HG03097 (cell line): ENCODE measurements at regions not wholly inside any gene's neighbourhood (a gene's known extent, or its start where the extent isn't known, plus 50 kb on each side); places are given as distances from the start of the nearest gene placed in this dataset.

ENCODE experiments used
- ATAC-seq: cut with Tn5 transposase; IDR thresholded peaks from one replicate; pipeline ENCODE4 v1.9.1; 2021; ENCODE audit not compliant: unreplicated experiment, low FRiP score

GRCh38 chr5:54659700-54660131 is 142.2 kb downstream of the SNX18 start:
- no peak for ATAC-seq

DNA sequence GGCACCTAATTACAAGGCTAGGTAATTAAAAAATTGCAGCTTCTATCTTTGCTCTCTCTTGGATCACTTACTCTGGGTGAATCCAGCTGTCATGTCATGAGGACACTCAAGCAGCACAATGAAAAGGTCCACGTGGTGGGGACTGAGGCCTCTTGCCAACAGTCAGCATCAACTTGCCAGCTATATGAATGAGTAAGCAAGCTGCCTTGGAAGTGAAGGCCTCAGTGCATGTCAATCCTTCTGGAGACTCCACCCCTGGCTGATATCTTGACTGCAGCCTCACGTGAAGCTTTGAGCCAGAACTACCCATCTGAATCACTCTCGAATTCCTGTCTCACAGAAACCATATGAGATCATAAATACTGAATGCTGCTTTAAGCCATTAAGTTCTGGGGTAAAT is 140.5 kb downstream of the SNX18 start:
- no peak for ATAC-seq

DNA sequence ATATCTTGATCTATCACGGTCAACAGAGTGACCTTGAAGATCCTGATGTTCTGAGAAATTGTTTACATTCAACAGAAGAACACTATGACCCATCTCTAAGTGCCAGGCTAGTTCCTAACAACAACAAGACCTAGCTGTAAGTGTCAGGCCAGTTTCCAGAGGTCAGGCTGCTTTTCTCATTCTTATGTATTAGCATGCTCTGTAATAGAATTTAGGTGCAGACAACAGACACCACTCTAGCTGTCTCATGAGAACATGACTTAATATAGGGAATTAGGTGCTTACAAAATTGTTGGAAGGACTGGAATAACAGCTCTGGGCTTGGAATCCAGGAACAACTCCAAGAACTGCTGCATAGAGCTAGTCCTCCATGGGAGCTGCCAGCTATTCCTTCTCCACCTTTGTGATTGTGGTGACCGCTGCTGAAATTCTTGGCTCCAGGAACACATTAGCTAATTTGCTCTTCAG is 138.7 kb downstream of the SNX18 start:
- ATAC-seq = no peak

DNA sequence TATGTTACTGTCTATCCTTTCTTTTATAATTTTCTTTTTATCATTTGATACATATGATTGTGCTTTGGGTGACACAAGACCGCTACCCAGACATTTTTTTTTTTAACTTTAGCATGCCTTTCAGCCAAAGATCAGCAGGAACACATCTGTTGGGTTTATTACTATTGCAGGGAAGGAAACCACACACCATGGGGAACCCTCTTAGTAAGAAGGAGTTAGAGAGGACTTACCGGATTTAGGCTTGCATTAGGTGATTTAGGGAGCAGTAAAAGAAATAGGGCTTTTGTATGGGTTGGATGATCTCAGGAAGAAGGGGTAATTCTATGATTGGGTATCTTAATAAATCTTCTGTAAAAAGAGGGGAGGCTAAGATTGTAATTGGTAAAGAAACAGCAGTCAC is 138.2 kb downstream of the SNX18 start:
- ATAC-seq = no peak

DNA sequence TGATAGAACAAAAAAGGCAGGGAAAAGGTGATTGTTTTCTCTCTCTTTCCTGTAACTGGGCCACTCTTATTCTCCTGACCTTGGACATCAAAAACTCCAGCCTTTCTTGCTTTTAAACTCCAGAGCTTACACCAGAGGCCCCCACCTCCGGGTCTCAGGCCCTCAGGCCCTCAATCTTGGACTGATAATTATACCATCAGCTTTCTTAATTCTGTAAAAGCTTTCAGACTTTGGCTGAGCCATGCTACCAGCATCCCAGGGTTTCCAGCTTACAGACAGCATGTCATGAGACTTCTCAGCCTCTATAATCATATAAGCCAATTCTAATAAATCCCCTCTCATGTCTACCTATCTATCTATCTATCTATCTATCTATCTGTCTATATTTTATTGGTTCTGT is 137.7 kb downstream of the SNX18 start:
- no peak for ATAC-seq

DNA sequence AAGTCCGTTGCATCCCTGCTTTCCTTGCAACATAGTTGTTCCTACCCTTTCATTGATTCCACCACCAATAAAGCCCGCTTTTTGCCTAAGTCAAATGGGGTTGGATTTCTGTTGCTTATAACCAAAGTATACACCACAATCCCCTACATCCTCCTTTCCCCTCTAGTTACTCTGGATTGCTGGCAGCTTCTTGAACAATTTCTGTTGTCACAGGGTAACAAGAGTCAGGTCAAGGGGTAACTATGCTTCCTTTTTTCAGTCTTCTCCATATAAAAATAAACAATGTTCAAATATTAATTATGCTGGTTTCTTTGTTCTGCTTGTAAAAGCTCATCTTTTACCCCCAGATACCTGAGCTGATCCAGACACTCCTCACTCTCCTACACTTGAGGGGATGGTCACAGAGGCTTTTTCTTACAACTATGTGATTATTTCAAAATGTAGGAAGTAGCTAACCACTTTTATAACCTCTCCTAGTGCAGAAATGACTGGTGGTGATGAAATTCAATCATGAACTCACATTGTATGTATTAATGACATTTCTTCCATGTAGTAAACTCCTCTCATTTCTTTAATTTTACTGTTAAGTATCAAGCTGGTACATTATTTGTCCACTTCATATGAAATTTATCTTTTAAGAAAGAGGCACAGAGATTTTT is 136.5 kb downstream of the SNX18 start:
- no peak for ATAC-seq

DNA sequence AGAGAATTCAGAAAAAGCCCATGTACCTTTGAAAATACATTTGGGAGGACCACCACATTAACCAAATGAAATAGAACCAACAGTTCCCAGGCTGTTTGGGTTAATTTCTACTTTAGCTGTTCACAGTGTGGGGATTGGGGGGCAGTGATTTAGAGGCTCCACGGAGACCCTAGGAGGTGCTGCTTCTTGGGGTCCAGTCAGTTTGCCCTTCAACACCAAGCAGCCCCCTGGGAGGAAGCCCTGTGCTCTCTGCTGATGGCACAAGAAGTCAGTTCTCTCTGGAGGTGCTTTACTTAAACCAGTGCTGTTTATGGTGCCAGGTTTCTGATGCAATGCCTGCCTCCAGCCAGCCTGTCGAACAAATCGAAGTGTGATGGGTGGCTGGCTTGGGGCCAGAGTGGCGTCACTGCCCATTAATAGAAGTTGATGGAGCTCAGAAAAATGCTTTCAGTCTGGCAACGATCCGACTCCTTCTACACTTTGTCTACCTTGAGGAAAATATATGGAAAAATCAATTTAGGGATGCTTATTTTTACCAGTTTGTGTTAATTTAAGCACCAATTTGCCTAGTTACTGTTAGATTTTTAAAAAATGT is 134.0 kb downstream of the SNX18 start:
- no peak for ATAC-seq

DNA sequence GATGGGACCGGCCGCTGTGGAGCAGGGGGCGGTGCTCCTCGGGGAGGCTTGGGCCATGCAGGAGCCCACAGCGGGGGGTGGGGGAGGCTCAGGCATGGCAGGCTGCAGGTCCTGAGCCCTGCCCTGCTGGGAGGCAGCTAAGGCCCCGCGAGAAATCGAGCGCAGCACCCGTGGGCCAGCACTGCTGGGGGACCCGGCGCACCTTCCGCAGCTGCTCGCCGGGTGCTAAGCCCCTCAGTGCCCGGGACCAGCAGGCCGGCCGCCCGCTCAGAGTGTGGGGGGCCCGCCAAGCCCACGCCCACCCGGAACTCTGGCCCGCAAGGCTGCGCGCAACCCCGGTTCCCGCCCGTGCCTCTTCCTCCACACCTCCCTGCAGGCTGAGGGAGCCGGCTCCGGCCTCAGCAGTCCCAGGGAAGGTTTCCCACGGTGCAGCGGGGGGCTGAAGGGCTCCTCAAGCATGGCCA is 131.5 kb downstream of the SNX18 start:
- ATAC-seq = no peak

GRCh38 chr5:54646356-54647101 is 129.0 kb downstream of the SNX18 start:
- peak; percentile 92 for ATAC-seq

- no peak for ATAC-seq
These were observed 128.4 kb downstream of the SNX18 start for GRCh38 chr5:54645882-54646355.

- no peak for ATAC-seq
These were observed 126.7 kb downstream of the SNX18 start for GRCh38 chr5:54644226-54644625.

DNA sequence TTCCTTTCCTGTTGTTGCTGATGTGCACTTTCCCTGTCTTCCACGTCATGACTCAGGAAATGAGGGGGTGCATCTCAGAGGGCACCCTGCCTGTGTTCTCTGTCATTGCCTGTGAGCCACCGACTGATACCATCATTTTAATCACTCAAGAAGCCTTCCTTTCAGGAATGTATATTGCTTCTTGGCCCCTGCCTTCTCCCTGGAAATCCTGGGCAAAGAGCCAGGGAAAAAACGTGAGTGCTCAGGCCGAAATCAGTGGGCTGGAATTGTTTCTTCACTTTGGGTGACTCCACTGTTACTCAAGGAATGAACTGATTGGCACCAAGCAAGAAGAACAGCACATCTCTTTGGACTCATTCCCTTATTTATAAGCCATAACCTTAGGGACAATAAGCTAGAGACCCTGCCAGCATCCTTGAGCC is 126.1 kb downstream of the SNX18 start:
- ATAC-seq = no peak

DNA sequence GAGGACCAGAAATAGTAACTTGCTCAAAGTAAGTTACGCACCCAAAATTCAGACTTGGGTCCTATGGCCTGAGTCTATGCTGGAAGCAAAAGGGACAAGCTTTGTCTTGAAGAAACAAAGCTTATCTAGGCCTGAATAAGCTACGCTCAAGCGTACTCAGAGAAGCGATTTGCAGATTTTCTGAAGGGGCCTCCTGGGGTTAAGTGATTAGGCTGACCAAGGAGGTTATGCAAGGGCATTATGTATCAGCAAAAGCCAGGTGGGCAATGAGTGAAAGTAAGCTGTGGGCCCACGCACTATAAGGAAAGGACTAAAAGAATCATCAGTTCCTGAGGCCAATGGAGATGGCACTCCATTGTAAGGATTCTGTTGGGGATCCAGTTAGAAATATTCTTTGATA is 122.1 kb downstream of the SNX18 start:
- ATAC-seq = no peak

DNA sequence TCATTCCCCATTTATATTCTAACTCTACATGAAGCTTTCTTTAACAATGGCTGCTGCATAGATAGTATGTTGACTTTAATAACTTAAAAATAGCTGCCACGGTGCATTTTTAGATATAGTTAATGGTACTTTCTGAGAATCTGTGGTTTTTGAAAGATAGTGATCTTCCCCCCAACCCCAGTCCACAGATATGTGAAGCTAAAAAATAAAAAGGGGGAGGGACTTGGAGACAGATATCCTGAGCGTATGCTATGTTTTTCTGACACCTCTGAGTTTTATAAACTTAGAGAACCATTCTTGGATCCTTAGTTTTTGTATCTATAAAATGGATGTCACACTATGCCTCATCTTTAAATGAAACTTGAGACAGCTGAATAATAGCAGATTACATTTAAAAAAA is 120.5 kb downstream of the SNX18 start:
- no peak for ATAC-seq

GRCh38 chr5:54637654-54638053 is 120.1 kb downstream of the SNX18 start:
- ATAC-seq = no peak

GRCh38 chr5:54634089-54634488 is 116.5 kb downstream of the SNX18 start:
- no peak for ATAC-seq

GRCh38 chr5:54632131-54632701 is 114.7 kb downstream of the SNX18 start:
- no peak for ATAC-seq

DNA sequence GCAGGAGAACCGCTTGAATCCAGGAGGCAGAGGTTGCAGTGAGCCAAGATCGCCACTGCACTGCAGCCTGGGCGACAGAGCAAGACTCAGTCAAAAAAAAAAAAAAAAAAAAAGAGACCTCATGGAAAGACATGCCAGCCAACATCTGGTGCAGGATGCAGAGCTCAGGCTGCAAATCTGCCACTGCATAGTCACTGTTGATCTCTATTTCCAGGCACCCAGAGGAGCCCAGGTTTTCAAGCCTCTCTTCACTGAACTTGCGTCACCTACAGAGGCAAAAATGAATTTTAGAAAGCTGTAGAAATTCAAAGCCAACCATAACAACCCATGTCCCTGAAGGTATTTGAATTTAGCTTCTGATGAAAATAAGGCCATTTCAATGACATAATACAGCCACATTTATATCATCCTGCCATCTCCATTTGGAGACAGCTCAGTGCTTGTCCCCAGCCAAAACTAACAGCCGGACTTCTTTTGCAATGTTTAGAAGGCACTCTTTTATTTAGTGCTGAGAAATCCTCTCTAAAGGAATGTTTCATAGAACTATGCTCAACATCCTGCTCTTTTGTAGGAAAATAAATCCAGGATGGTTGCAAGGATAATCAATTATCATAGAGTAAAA is 113.3 kb downstream of the SNX18 start:
- no peak for ATAC-seq

- ATAC-seq = no peak
These were observed 111.6 kb downstream of the SNX18 start for GRCh38 chr5:54629115-54629514.

GRCh38 chr5:54628050-54628449 is 110.5 kb downstream of the SNX18 start:
- ATAC-seq = no peak

DNA sequence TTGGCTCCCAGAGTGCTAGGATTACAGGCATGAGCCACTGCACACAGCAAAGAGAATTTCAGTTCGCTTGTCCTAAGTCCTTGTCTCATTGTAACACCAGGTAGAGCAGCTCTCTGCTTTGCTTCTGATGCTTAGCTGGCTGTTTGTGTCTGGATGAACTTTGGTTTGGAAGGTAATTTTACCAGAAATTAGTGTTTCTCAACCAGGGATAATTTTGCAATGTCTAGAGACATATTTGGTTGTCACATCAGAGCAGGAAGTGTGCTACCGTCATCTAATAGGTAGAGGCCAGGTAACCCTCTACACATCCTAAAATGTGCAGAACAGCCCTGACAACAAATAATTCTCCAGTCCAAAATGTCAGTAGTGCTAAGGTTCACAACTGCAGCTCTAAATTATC is 108.8 kb downstream of the SNX18 start:
- no peak for ATAC-seq
